NCI-H1436 (cell line): ENCODE measurements at regions not wholly inside any gene's neighbourhood (a gene's known extent, or its start where the extent isn't known, plus 50 kb on each side); places are given as distances from the start of the nearest gene placed in this dataset.

Source experiments
- DNase-seq: peaks from one replicate; lab custom pipeline; 2025; lab: John Stamatoyannopoulos, UW

DNA sequence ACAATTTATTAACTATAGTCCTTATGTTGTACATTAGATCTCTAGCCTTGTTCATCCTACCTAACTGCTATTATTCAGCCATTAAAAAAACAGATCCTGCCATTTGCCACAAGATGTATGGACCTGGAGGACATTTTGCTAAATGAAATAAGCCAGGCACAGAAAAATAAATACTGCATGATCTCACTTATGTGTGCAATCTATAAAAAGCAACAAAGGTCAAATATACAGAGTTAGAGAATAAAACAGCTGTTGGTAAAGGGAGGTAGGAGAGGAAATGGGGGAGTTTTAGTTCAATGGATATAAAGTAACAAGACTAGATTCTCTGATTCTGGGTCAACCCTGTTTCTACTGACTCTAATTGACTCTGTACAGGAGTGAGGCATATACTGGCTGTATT is 103.3 kb upstream of the FAM9C start:
- no peak for DNase-seq

DNA sequence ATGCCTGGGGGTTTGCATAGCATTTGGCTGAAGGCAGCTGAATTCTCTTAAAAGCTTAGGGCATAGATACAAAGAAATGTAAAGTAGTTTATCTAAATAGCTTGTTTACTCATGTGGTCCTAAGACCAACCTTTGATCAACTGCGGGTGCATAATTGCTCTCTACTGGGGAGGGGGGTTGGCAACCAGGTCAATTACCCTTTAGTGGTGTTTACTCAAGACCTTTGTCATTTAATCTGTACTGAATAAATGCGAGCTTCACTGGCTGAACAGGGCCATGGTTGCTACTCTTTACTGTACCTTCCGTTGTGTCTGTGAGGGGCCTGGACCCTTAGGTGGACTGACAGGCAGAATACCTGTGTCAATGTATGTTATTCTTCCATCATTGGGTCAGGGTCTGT is 102.7 kb upstream of the FAM9C start:
- no peak for DNase-seq

DNA sequence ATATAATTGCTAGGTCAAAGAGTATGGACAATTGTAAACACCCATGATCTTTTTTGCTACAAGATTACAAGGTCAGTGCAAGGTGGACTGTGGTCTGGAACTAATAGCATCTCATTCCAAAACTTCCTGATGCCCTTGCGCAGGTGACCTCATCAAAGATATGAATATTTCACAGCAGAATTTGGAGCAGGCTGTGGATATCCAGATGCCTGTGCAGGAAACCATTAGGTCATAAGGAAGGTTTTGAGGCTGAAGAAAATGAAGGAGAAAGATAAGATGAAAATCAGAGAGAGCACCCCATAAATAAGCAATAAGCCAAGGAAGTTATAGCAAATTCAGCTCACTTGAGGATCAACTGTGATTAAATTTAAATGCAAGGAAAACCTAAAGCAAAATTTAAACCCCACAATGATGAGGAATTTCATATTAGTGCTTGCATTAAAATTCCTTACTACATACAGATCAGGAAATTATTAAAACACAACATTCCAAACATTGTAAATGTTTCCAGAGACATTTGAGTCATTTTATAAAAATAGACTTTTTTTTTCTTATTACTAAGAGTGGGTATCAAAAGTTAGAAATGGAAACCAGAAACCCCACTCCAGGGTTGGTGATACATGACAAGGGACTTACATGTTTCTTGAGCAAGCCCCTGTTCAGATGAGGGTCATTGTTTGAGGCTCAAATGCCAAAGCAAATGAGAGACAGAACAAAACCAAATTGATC is 100.7 kb upstream of the FAM9C start:
- DNase-seq = no peak

DNA sequence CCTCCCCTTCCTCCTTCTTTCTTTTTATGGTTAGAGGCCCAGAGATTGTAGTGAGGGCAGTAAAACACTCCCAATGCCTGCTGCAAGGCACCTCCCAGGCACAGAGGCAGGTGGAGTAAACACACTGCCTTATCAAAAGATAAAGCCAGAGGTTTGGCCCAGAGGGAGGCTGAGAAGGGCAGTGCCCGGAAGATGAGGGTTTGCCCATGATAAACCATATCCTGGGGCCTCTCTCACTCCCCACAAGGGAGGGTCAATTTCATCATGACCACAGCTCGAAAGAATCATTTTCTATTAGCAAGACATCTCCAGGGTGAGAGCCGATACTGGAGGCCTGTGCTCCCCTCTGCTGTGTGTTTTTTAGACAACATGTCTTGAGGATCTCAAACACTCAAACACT is 98.5 kb upstream of the FAM9C start:
- DNase-seq = no peak

DNA sequence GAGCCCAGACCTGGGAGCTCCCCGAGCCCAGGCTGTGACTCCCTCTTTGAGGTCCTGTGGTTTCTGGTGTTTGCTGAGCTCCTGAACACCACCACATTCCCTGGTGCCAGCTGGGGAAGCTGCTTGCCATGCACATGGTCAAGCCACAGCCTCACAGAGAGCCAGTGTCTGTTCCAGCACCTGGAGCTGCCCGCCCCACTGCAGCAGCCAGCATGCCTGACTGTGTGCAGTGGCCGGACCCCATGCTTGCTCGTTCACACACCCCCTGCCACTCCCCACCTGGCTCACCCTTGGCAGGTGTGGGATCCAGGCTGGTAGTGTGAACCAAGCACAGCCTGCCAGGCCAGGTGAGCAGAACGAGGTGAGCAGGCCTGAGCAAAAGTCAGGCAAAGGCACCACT is 95.6 kb upstream of the FAM9C start:
- DNase-seq = no peak

DNA sequence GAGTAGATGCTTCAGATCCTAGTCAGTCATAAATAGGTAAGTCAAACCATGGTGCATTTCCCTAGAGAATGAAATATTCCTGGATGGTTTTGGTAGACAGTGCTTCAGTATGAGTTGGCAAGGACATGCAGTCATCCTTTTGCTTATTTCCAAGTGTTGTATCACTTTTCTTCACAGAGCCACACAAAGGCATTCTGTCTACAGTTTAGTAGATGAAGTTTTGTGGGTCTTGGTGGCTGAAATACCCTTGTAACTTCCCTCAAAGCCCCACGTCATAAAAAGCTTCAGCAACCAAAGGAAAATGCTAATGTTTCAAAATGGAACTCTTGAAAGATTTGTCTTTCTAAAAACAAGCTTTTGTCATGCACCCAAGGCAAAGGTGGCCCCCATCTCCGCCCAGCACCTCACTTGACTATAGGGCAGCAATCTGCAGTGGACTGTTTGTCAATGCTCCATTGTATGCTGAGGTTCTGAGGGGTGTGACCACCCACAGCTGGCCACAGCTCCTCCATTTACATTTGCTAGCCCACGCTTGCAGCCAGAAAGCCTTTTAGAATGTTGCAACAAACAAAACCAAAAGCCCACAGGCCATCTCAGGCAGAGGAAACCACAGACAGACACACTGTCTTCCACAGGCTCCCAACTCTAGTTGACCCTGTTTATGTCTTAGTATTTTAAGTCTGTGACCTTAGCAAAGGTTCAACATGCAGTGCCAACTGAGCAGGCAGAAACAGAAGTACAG is 87.1 kb upstream of the FAM9C start:
- no peak for DNase-seq

DNA sequence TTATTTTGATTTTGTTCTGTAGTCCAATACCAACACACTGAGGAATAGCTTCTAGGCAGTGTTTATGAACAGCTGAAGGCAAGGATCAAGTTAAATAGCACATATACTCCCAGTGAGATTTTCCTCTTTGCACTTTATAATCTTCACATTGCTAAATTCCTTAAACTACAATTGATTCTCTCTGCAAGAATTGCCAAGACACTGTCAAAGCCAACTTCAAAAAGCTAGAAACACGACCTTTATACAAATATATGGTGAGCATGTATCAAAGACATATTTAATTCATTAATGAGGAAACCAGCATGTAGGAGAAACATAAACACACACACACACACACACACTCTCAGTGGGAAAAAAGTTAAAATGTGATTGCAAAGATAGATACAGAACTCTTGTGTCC is 86.4 kb upstream of the FAM9C start:
- no peak for DNase-seq

DNA sequence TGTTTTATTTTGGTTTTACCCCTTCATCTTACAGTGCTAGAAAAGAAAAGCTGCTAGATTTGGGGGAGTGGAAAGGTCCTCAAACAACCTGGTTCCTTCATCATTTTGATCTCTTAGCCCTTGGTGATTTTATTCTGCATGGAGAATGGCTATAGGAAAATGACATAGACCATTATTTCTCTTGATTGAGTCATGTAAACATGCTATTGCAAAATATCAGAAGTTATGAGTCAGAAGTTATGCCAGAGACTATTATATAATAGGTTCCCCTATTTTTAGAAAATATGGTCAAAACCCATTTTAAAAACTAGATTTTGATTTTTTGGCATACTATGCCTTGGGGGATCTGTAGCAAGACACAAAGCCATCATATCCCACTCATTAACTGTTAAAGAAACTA is 83.7 kb upstream of the FAM9C start:
- no peak for DNase-seq

DNA sequence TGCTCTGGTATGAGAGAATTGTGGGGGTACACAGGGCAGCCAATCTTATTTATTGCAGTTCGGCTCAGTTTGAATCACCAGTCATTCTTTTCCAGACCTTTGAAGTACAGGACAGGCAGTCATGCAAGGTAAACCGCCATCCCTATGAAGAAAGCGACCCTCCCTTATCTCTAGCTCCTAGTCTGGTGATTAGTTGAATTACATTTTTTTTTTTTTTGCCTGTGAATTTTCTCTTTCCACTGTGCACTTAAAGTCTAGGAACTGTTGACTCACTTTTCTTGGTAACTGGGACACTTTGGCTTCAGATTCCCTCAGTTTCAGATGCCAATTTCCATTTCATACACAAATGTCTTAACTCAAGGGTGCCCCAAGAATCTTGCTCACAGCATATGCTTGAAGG is 82.4 kb upstream of the FAM9C start:
- no peak for DNase-seq

DNA sequence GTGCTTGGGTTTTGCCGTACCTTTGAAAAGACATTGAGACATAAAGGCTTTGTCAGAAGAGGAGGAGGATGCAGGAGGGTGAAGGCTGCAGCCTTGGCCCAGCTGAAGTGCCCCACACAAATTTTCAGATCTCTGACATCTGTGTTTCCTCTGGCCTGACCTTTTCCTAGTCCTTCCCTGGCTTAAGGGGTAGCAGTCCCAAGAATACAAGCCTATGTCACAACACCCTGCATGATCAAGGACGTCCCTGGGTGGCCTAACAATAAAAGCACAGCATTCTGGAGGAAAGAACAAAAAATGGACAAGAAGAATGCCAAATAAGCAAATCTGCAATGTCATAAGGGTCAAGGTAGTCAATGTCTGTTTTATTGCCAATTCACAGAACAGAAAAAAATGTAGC is 80.8 kb upstream of the FAM9C start:
- DNase-seq = no peak

DNA sequence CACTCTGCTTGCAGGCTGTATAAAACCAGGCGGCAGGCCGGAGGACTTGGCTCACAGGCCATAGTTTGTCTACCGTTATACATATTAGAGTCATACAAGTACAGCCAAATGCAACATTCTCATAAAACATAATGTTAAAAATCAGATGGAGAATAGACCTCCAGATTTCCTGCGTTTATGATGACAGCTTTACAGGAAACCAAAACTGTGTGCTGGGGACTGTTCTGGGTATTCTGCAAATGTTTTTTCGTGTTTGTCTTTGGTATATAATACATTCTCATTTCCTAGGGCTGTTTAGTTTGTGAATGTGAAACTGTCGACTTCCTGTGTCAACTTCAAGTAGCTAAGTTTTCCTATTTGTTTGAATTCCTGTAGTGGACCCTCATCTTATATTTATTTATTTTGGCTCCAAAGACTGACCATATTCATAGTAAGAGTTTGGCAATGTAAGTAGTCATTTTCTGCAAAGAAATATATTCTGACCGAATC is 79.5 kb upstream of the FAM9C start:
- no peak for DNase-seq

DNA sequence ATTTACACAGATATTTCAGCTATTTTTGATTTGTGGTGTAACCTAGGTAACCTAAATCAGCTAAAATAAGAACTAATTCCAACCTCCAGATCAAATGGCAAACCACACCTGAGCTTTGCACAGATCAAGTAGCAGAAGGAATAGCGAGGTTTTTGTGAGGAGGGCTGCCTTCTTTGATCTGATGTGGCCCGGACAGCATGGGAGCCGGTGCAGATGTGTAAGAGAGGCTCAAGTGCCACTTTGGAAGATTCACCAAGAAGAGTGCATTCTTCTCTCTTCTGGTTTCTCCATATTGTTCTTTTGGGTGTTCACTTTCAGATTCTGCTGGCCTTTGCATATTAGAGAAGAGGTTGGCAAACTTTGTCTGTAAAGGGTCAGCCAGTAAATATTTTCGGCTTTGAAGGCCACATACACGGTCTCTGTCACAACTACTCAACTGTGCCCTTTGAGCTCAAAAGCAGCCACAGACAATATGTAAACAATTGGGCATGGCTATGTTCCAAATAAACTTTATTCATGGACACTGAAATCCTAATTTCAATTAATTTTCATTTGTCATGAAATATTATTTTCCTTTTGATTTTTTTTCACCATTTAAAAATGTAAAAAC is 78.9 kb upstream of the FAM9C start:
- no peak for DNase-seq

DNA sequence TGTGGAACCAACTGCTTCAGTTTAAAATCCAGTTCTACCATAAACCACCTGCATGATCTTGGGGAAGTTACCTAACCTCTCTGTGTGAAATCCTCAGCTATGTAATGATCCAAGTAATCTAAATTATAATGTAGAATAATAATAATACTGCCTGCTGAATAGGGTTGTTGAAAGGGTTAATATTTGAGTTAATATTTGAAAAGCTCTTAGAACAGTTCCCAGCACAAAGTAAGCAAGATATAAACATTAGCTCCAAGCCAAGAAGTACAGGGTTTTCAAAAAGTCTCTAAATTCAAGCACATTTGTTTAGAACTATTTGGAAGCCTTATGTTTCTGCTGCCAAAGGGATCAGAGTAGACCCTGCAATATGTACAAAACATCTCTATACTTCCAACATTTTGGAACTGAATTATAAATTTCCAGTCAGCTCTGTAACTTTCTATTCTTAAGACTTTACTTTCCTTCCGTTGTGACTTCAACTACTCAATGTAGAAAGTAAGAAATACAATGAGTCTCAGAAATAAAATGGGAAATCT is 76.7 kb upstream of the FAM9C start:
- DNase-seq = no peak

DNA sequence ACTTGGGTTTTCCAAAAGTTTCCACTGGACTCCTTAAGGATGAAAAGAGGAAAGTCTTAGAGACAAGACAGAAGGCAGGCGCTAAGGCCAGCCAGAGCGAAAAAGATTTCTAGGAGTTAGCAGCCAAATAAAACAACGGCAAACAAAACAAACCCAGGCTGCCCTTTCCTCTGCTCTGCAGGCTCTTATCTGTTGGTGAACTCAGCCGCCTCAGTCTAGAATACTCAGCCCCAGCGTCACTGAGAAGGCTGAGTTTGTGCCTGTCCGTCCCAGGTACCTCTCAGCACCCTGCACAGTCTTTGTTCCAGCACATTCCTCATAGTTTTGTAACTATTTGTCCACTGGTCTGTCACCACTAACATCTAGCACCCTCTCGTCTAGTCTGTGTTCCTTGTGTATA is 75.6 kb upstream of the FAM9C start:
- no peak for DNase-seq

DNA sequence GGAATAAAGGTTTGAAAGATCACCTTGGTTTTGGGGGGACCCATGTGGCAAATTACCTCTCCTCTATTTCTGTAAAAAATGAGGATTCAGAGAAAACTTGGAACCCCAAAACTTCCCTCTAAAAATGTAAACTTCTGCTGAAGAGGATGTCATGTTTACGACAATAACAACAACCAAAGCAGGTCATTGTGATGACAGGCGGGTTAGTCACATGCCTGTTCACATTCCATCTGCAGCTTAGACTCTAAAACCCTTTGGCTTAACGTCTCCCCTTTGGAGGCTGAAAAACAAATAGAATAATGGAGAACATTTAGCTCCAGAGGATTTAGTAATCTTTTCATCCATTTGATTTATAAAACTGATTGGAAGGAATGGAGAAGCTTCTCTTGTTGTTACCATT is 75.0 kb upstream of the FAM9C start:
- DNase-seq = no peak

DNA sequence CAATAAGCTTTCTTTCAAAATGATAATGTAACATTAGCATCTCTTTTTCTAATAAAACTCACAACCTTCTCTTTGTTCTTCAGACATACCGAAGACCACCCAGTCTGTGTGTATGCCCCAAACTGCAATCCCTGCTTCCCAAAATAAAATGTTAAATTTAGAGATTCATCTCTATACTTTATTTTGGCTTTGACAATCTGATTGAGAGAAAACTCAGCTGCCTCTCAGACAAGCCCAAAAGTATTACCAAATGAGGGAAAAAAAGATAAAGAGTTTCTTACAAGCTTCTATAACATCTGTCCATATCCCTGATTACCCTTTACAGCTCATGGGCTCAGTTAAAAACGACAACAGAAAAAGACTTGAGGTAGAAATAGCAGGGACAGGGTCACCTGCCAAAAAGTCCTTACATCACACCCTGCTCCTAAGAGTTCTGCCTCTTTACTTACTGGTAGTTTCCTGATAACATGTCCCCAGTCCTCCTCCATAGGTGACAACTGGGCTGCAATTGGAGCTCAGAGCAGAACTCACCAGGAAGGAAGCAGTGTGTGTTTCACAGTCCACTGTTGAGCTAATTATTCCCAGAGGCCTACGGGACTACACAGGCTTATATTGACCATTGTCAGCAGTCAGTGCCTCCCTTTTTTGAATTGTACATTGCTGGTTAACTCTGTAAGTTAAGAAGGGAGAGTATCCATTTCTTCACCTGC is 70.9 kb upstream of the FAM9C start:
- no peak for DNase-seq

DNA sequence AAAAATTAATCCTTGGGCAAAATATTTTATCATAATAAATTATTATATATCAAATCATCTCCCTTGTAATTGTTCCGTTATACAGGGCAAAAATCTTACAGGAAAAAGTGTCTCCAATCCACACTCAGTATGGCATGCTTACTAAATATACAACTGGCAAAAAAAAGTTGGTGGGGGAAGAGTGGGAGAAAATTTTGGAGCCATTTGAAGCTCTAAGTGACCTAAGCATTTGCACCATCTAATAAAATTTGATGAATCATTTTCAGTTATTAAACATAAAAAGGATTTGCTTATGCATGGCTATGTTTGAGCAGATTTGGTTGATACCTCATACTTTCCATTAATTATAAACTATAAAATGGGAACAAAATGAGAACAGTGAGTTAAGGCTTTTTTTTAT is 68.1 kb upstream of the FAM9C start:
- DNase-seq = no peak

DNA sequence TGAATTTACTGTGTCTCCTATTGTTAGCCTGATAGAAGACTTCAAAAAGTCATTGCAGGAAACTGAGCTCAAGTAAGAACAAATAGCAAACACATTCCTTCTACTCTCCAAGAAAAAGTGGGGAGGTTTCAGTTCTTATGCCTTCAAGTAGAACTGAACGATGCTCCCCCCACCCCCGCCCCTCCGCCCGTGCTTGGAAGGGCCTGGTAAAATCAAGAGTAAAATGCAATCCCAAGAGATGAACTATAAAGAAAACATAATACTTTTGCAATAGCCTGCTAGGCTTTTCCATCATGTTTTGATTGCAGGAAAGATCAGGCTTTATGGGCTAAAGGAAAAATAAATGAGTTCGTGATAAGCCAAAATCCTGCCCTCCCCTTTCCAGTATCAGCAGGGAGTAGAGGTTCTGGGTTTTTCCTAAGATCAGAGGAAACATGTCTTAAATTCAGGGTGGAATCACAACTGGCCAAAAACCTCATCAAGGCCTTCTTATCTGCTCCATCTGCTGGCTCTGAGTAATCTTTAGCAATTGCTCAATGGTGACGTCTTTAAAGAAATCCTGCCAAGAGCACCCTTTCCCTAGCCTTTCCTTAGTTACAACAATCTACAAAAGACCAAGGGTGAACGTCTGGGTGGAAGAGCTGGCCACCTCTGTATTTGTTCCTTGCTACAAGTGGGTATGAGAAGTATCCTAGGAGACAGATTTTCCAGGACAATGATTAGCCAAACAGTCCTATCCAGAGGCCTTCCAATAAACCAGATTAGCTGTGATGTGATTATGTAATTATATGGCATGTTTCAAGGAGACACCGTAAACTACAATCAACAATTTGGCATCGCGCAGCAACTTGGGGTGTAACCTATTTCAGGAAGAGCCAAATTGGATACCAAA is 66.3 kb upstream of the FAM9C start:
- no peak for DNase-seq

DNA sequence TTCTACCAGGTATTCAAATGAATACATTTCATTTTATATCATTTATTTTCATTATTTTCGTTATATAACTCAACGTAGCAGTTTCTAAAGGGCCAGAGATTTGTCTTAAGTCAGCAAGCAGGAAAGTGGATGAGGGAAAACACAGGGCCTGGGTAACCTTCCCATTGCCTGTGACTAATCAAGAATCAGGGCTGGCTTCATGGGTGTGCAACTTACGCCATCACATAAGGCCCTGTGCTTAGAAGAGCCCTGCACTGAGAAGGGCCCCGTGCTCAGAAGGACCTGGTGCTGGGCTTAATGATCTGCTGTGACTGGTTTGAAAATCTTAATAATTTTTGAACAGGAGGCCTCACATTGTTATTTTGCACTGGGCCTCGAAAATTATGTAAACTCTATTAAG is 65.4 kb upstream of the FAM9C start:
- DNase-seq = no peak

DNA sequence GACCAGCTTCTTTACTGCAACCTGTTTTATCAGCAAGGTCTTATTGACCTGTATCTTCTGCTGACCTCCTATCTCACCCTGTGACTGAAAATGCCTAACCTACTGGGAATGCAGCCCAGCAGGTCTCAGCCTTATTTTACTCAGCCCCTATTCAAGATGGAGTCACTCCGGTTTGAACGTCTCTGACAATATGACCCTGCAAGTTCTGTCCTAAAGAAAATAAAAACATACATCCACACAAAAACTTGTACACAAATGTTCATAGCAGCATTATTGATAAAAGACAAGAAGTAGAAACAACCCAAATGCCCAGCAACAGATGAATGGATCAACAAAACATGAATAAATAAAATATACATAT is 59.5 kb upstream of the FAM9C start:
- DNase-seq = no peak

DNA sequence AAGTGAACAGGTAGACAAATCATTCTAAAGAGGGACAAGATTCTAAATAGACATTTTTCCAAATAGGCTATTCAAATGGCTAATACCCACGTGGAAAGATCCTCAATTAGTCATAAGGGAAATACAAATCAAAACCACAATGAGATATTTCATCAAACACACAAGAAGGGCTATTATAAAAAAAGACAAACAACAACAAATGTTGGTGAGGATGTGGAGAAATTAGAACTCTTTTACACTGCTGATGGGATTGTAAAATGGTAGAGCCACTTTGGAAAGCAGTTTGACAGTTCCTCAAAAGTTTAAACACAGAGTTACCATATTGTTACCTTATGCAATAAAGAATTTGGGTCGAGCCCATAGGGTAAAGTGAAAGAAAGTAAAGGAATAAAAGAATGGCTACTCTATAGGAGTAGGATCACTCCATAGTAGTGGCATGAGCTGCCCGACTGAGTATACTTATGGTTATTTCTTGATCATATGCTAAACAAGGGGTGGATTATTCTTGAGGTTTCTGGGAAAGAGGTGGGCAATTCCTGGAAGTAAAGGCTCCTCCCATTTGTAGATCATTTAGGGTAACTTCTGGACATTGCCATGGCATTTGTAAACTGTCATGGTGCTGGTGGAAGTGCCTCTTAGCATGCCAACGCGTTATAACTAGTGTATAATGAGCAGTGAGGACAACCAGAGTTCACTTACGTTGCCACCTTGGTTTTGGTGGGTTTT is 58.9 kb upstream of the FAM9C start:
- DNase-seq = no peak
